Stimulated activated CD4-positive, alpha-beta T cell treated with anti-CD3 and anti-CD28 coated beads, Interleukin-15, amount 100 ng/mL, for 24 hours (primary cell): ENCODE measurements at regions not wholly inside any gene's neighbourhood (a gene's known extent, or its start where the extent isn't known, plus 50 kb on each side); places are given as distances from the start of the nearest gene placed in this dataset.
A peak's percentile ranks its signal among the peaks of the same experiment; 100 is the strongest.
"Not testable (repeated sequence)": the region's sequence is repeated elsewhere in the genome, so short reads cannot be mapped to it uniquely, and the experiment has no call there.

ENCODE experiments used
- DNase-seq: peaks from one replicate; pipeline ENCODE4 v3.0.0-alpha.2; 2020

GRCh38 chr7:148515237-148515636, 75.3 kb upstream of the C7orf33 start:
- DNase-seq, result no peak

- no peak for DNase-seq
Measured at GRCh38 chr7:148515728-148516695, 74.6 kb upstream of the C7orf33 start.

- not testable (repeated sequence) for DNase-seq
Measured at GRCh38 chr7:148519386-148519785, 71.2 kb upstream of the C7orf33 start.

- DNase-seq, result no peak
Measured at GRCh38 chr7:148521271-148521670, 69.3 kb upstream of the C7orf33 start.

- no peak for DNase-seq
Measured at GRCh38 chr7:148523550-148523949, 67.0 kb upstream of the C7orf33 start.

GRCh38 chr7:148524479-148525224, 65.9 kb upstream of the C7orf33 start:
- no peak for DNase-seq

GRCh38 chr7:148527717-148528168, 62.8 kb upstream of the C7orf33 start:
- peak; percentile 94 for DNase-seq

GRCh38 chr7:148535217-148535616, 55.3 kb upstream of the C7orf33 start:
- DNase-seq, result peak; percentile 44

- no peak for DNase-seq
Measured at GRCh38 chr7:148537435-148537834, 53.1 kb upstream of the C7orf33 start.

- DNase-seq, result no peak
Measured at GRCh38 chr7:148540041-148540738, 50.4 kb upstream of the C7orf33 start.
